IMR-90 (cell line): ENCODE measurements at regions not wholly inside any gene's neighbourhood (a gene's known extent, or its start where the extent isn't known, plus 50 kb on each side); places are given as distances from the start of the nearest gene placed in this dataset.

Experiments used
- ATAC-seq: fragments of 200-7000 bp; cut with Tn5 transposase; 2 replicates; pipeline ENCODE4 v1.9.1; 2020; ENCODE audit warnings: low read depth, mild to moderate bottlenecking, moderate library complexity
- BruUV-seq: library from RNA; stranded (reverse); fragments of 400-500 nt; replicated peaks from 2 replicates; lab custom pipeline; 2021; lab: Mats Ljungman, UMichigan
- CTCF ChIA-PET: fragments of 300-600 bp; formaldehyde crosslinking; extraction: SDS; loops from one replicate; lab custom pipeline; 2021; ENCODE audit warnings: antibody characterized with exemption; lab: Yijun Ruan, JAX
- POLR2A ChIA-PET: fragments of 300-600 bp; sonication (Branson Sonifier 250); formaldehyde crosslinking; loops from one replicate; lab custom pipeline; 2022; ENCODE audit warnings: antibody characterized with exemption; ENCODE audit not compliant: unreplicated experiment; lab: Charles Lee
- DNase-seq: peaks from one replicate; pipeline ENCODE4 v3.0.0; 2013
- H2AFZ ChIP-seq: replicated peaks from 2 replicates; pipeline ENCODE3; 2013; ENCODE audit warnings: low read length, mild to moderate bottlenecking; ENCODE audit not compliant: poor library complexity
- H2AK5ac ChIP-seq: 2 replicates; pipeline ENCODE4 v1.6.1; 2013; ENCODE audit warnings: low read depth, low read length, inconsistent platforms
- H2AK9ac ChIP-seq: replicated peaks from 2 replicates; pipeline ENCODE3; 2013; ENCODE audit warnings: mild to moderate bottlenecking, low read depth, low read length, moderate library complexity; ENCODE audit not compliant: poor library complexity
- H2BK120ac ChIP-seq: 2 replicates; pipeline ENCODE4 v1.6.1; 2013; ENCODE audit warnings: low read depth, low read length, inconsistent platforms
- H2BK15ac ChIP-seq: 3 replicates; pipeline ENCODE4 v1.6.1; 2013; ENCODE audit warnings: low read depth, low read length, inconsistent platforms
- H2BK20ac ChIP-seq: 2 replicates; pipeline ENCODE4 v1.6.1; 2013; ENCODE audit warnings: low read depth, mild to moderate bottlenecking, inconsistent platforms, low read length, moderate library complexity
- H2BK5ac ChIP-seq: 2 replicates; pipeline ENCODE4 v1.6.1; 2013; ENCODE audit warnings: mild to moderate bottlenecking, low read depth, low read length, inconsistent platforms; ENCODE audit not compliant: poor library complexity, severe bottlenecking
- H3K14ac ChIP-seq: replicated peaks from 2 replicates; pipeline ENCODE4 v1.6.1; 2013; ENCODE audit warnings: low read depth, low read length, inconsistent platforms
- H3K18ac ChIP-seq: 2 replicates; pipeline ENCODE4 v1.6.1; 2013; ENCODE audit warnings: low read depth, low read length, control low read depth
- H3K23ac ChIP-seq: 2 replicates; pipeline ENCODE4 v1.6.1; 2013; ENCODE audit warnings: low read depth, low read length, inconsistent platforms
- H3K27ac ChIP-seq: 2 replicates; pipeline ENCODE4 v1.5.1; 2013; ENCODE audit warnings: mild to moderate bottlenecking, control low read depth, low read length; ENCODE audit not compliant: insufficient read depth
- H3K27me3 ChIP-seq: 2 replicates; pipeline ENCODE4 v1.6.1; 2013; ENCODE audit warnings: low read length; ENCODE audit not compliant: control insufficient read depth, insufficient read depth
- H3K36me3 ChIP-seq: 2 replicates; pipeline ENCODE4 v1.6.1; 2013; ENCODE audit warnings: low read length, mixed read lengths; ENCODE audit not compliant: control insufficient read depth, insufficient read depth
- H3K4ac ChIP-seq: 2 replicates; pipeline ENCODE4 v1.6.1; 2013; ENCODE audit warnings: low read depth, low read length, inconsistent platforms
- H3K4me1 ChIP-seq: 2 replicates; pipeline ENCODE4 v1.6.1; 2013; ENCODE audit warnings: low read length, mixed read lengths; ENCODE audit not compliant: control insufficient read depth, insufficient read depth
- H3K4me2 ChIP-seq: 2 replicates; pipeline ENCODE4 v1.6.1; 2013; ENCODE audit warnings: low read depth, mild to moderate bottlenecking, control low read depth, low read length, moderate library complexity
- H3K4me3 ChIP-seq: 2 replicates; pipeline ENCODE4 v1.5.1; 2013; ENCODE audit warnings: low read depth, mild to moderate bottlenecking, control low read depth, low read length, moderate library complexity; ENCODE audit not compliant: insufficient read depth
- H3K56ac ChIP-seq: 2 replicates; pipeline ENCODE4 v1.6.1; 2013; ENCODE audit warnings: low read length, inconsistent platforms; ENCODE audit not compliant: insufficient read depth; ENCODE audit errors: extremely low read depth
- H3K79me1 ChIP-seq, 2 experiments: 2 replicates each; pipeline ENCODE4 v1.6.1; 2013; ENCODE audit warnings: low read length in 2 of 2, inconsistent platforms in 1 of 2, low read depth in 1 of 2
- H3K9ac ChIP-seq: 2 replicates; pipeline ENCODE4 v1.6.1; 2013; ENCODE audit warnings: low read depth, low read length, control low read depth
- H3K9me1 ChIP-seq: 2 replicates; pipeline ENCODE4 v1.6.1; 2013; ENCODE audit warnings: low read length, inconsistent platforms; ENCODE audit not compliant: insufficient read depth
- H3K9me3 ChIP-seq: 2 replicates; pipeline ENCODE4 v1.6.1; 2013; ENCODE audit warnings: low read length; ENCODE audit not compliant: control insufficient read depth, insufficient read depth
- H4K20me1 ChIP-seq: 2 replicates; pipeline ENCODE4 v1.6.1; 2013; ENCODE audit warnings: low read length, inconsistent platforms; ENCODE audit not compliant: insufficient read depth
- H4K5ac ChIP-seq: 2 replicates; pipeline ENCODE4 v1.6.1; 2013; ENCODE audit warnings: mild to moderate bottlenecking, low read depth, low read length, control low read depth
- H4K8ac ChIP-seq, 2 experiments: 2 replicates each; pipeline ENCODE4 v1.6.1; 2013; ENCODE audit warnings: low read depth in 2 of 2, low read length in 2 of 2, control low read depth in 1 of 2, inconsistent platforms in 1 of 2
- H4K91ac ChIP-seq: 2 replicates; pipeline ENCODE4 v1.6.1; 2013; ENCODE audit warnings: low read depth, low read length, inconsistent platforms; ENCODE audit not compliant: insufficient read depth
- BHLHE40 ChIP-seq: fragments of 150-350 bp; IDR thresholded peaks from 2 replicates; pipeline ENCODE4 v1.6.1; 2016; ENCODE audit warnings: mild to moderate bottlenecking, low read depth, low read length
- CEBPB ChIP-seq: IDR thresholded peaks from 2 replicates; pipeline ENCODE4 v1.6.1; 2012; ENCODE audit warnings: low read depth, low read length, improper control_type of control experiment
- CHD1 ChIP-seq: IDR thresholded peaks from 2 replicates; pipeline ENCODE4 v1.6.1; 2012; ENCODE audit warnings: low read depth, low read length, improper control_type of control experiment
- CTCF ChIP-seq: conservative IDR thresholded peaks from 2 replicates; pipeline ENCODE4 v1.5.1; 2012; ENCODE audit warnings: mild to moderate bottlenecking, low read depth, low read length, improper control_type of control experiment
- ELK1 ChIP-seq: fragments of 150-350 bp; IDR thresholded peaks from 2 replicates; pipeline ENCODE4 v1.6.1; 2016; ENCODE audit warnings: low read depth, mild to moderate bottlenecking, low read length, moderate library complexity, borderline replicate concordance
- FOS ChIP-seq: fragments of 150-350 bp; IDR thresholded peaks from 2 replicates; pipeline ENCODE4 v1.6.1; 2016; ENCODE audit warnings: low read depth, low read length
- MAFK ChIP-seq: IDR thresholded peaks from 2 replicates; pipeline ENCODE4 v1.6.1; 2012; ENCODE audit warnings: low read depth, low read length, improper control_type of control experiment
- MAZ ChIP-seq: IDR thresholded peaks from 2 replicates; pipeline ENCODE4 v1.6.1; 2012; ENCODE audit warnings: low read depth, mild to moderate bottlenecking, low read length, improper control_type of control experiment, moderate library complexity, borderline replicate concordance
- MXI1 ChIP-seq: IDR thresholded peaks from 2 replicates; pipeline ENCODE4 v1.6.1; 2012; ENCODE audit warnings: low read depth, mild to moderate bottlenecking, low read length, moderate library complexity, borderline replicate concordance
- NFE2L2 ChIP-seq: fragments of 150-350 bp; IDR thresholded peaks from 2 replicates; pipeline ENCODE4 v1.6.1; 2016; ENCODE audit warnings: low read depth, mild to moderate bottlenecking, low read length
- POLR2A ChIP-seq: IDR thresholded peaks from 2 replicates; pipeline ENCODE4 v1.6.1; 2012; ENCODE audit warnings: mild to moderate bottlenecking, low read depth, low read length
- RAD21 ChIP-seq: IDR thresholded peaks from 2 replicates; pipeline ENCODE4 v1.6.1; 2012; ENCODE audit warnings: low read length, improper control_type of control experiment
- RCOR1 ChIP-seq: IDR thresholded peaks from 2 replicates; pipeline ENCODE4 v1.6.1; 2012; ENCODE audit warnings: mild to moderate bottlenecking, low read length, improper control_type of control experiment; ENCODE audit not compliant: insufficient replicate concordance
- RFX5 ChIP-seq: IDR thresholded peaks from 2 replicates; pipeline ENCODE4 v1.8.0; 2012; ENCODE audit warnings: low read depth, mild to moderate bottlenecking, low read length, moderate library complexity
- SMC3 ChIP-seq: fragments of 150-350 bp; IDR thresholded peaks from 2 replicates; pipeline ENCODE4 v1.6.1; 2016; ENCODE audit warnings: low read depth, mild to moderate bottlenecking, antibody characterized with exemption, low read length, moderate library complexity
- WGBS, 2 experiments: methylation state at CpG; one replicate each; pipeline versions ENCODE4 v1.1.5 to v1.1.7; 2013; ENCODE audit warnings: missing lambda C conversion rate in 2 of 2; ENCODE audit not compliant: insufficient read length in 1 of 2; ENCODE audit errors: extremely low coverage in 2 of 2; 5-methylcytosine and 5-hydroxymethylcytosine counted together
- dilution Hi-C: fragments of 300-500 bp; cut with HindIII; formaldehyde crosslinking; loops from one replicate; pipeline ENCODE4 v1.14.3; 2018; ENCODE audit warnings: low sequenced_read_pairs; ENCODE audit not compliant: unreplicated experiment
- in situ Hi-C: fragments of 300-500 bp; cut with MboI; formaldehyde crosslinking; loops from 3 replicates; pipeline ENCODE4 v1.14.3; 2019; ENCODE audit warnings: low sequenced_read_pairs, inconsistent platforms, mixed read lengths
- intact Hi-C: fragments of 100-400 bp; cut with micrococcal nuclease; formaldehyde crosslinking; loops from 2 replicates; pipeline ENCODE4 v1.10.0; 2022
- TF ChIP-seq, protein P1 (sequence below): fragments of 150-350 bp; IDR thresholded peaks from 2 replicates; pipeline ENCODE4 v1.6.1; 2017; ENCODE audit warnings: mild to moderate bottlenecking, antibody characterized with exemption, low read length, low read depth

DNA sequence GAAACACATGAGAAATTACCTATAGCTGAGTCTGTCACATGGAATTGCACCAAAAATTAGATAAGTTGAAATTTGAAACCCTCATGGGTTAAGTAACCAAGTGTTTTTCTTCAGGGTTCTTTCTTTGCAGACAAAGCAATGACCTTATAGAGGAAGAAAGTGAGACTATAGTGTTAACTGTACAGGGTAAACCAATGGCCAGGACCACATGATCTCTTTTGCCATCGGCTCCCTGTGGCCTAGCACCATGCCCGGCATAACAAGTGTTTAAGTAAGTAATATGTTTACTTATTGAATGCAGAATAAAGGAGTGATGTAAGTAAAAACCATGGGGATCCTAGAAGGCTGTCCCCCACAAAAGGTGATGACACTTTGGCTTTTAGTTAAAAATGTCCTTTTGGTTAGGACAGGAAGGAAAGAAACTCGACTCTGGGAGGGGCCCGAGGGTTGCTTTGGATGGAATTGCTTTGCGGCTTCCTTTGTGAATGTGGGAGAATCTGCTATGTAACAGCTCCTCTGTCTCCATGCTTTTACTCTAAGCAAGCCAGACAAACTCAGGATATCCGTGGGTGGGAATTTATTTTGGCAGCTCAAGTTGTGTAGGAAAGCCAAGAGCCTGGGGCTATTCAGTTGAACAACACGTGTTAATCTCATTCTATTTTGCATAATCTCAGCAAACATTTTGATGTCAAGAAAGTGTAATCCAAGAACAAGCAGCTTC, 454.7 kb downstream of the INSC start:
- Histone ChIP-seq H3K9me1 (no peaks in the 10 kb centered on the region), H3K4me1 (no peaks in the 10 kb centered on the region), H4K8ac (no peak overlapping the region), H3K23ac (no peak overlapping the region), H2BK15ac (no peak overlapping the region), H3K9me3 (no peaks in the 10 kb centered on the region), H2BK20ac (no peak overlapping the region), H3K27ac (no peak overlapping the region), H3K56ac (no peak overlapping the region), H4K20me1 (no peaks in the 10 kb centered on the region), H3K4me2 (no peak overlapping the region), H3K79me1 (no peaks in the 10 kb centered on the region), H2AK9ac (no peak overlapping the region), H2AK5ac (no peak overlapping the region), H3K9ac (no peak overlapping the region), H2BK120ac (no peak overlapping the region), H2BK5ac (no peak overlapping the region), H3K27me3 (no peaks in the 10 kb centered on the region), H3K18ac (no peak overlapping the region), H3K14ac (no peak overlapping the region), H4K5ac (no peak overlapping the region), H2AFZ (no peak overlapping the region), H3K4ac (no peak overlapping the region), H3K36me3 (no peaks in the 10 kb centered on the region), H3K4me3 (no peak overlapping the region), H4K91ac (no peak overlapping the region)
- CTCF ChIA-PET, result no interaction called here
- in situ Hi-C loops (no loop called here), dilution Hi-C loops (no loop called here), intact Hi-C loops (no loop called here)
- 20% methylated on average over 1 of the region's 7 CpGs; no CpG with 5 or more reads in 1 of the 2 experiments for WGBS, 2 experiments
- POLR2A ChIA-PET, result no interaction called here
- ATAC-seq (no peak), DNase-seq (no peak)
- BruUV-seq, result no TSS peak
- no peak for TF ChIP-seq RAD21
- TF ChIP-seq MAZ, result no peak
- TF ChIP-seq RCOR1, result no peak
- no peak for TF ChIP-seq CEBPB
- no peak for TF ChIP-seq RFX5
- TF ChIP-seq ELK1, result no peak
- no peak for TF ChIP-seq POLR2A
- TF ChIP-seq CTCF, result no peak
- TF ChIP-seq FOS, result no peak
- TF ChIP-seq MXI1, result no peak
- TF ChIP-seq MAFK, result no peak
- no peak for TF ChIP-seq BHLHE40
- TF ChIP-seq NFE2L2, result no peak
- TF ChIP-seq SMC3, result no peak
- TF ChIP-seq, protein P1, sequence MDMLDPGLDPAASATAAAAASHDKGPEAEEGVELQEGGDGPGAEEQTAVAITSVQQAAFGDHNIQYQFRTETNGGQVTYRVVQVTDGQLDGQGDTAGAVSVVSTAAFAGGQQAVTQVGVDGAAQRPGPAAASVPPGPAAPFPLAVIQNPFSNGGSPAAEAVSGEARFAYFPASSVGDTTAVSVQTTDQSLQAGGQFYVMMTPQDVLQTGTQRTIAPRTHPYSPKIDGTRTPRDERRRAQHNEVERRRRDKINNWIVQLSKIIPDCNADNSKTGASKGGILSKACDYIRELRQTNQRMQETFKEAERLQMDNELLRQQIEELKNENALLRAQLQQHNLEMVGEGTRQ, result no peak
- TF ChIP-seq CHD1, result no peak
